LNCaP clone FGC (cell line): ENCODE measurements at regions not wholly inside any gene's neighbourhood (a gene's known extent, or its start where the extent isn't known, plus 50 kb on each side); places are given as distances from the start of the nearest gene placed in this dataset.

Source experiments
- DNase-seq: peaks from one replicate; pipeline ENCODE4 v3.0.0-alpha.2; 2011; ENCODE audit warnings: low read depth
- H3K4me3 ChIP-seq: 2 replicates; pipeline ENCODE4 v1.5.1; 2011; ENCODE audit warnings: mild to moderate bottlenecking, low read depth, low read length, control low read depth
- CTCF ChIP-seq: IDR thresholded peaks from 2 replicates; pipeline ENCODE4 v1.5.1; 2012; ENCODE audit warnings: mild to moderate bottlenecking; ENCODE audit not compliant: control insufficient read depth, insufficient read depth; ENCODE audit errors: extremely low read depth

GRCh38 chr15:38646716-38647115, 82.1 kb upstream of the RASGRP1 start:
- no peak for TF ChIP-seq CTCF

DNA sequence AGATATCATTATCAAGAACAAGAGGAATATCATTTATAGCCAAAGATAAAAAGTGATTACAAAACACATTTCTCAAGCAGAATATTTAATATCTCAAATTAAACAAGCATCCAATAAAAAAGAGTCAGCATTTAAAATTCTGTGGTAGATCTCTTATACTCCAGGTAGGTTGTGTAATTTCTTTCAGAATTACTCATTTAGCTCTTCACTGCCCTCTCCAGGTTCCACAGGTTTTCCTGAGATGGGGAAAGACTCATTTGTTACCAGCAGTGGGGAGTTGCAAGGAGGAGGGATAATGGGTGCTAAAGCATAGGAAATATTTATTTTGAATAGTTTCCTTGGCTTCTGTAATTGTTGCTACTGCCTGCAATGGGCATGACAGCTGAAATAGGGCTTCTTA, 83.1 kb upstream of the RASGRP1 start:
- peak; percentile 65 for TF ChIP-seq CTCF
- no peak for DNase-seq
- no peak overlapping the region for H3K4me3 ChIP-seq

More at GRCh38 chr15:38646716-38647115, 82.1 kb upstream of the RASGRP1 start:
- no peak for DNase-seq
- no peak overlapping the region for H3K4me3 ChIP-seq

DNA sequence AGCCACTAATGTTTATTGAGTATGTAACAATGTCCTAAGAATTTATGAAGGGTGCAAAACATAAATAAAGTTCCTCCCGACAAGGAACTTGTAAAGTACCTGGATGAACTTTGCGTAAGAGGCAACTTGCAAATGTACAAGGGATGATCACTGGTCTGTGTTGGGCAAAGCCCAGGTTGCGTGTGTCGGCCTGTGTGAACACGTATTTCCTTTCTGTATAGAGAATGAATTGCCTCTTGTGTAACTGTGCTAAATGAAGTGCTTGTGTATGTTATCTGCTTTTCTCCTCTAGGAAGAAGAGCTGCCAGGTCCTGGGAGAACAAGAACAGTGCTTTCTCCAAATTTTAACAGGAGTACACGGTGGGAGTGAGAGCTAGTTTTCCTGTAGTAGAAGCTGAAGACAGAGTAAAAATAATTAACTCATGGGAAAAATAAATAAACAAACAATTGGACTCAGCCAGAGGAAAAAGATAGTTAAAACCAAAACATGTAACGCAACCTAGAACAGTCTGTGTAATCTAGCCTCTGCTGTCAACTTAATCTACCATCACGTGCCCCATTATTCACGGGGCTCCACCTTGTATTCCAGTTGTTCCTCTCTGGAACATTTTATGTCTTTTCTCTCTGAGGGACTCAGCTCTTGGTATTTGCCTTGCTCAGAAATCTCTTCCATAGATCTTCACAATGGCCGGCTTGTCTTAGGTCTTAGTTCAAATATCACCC, 83.7 kb upstream of the RASGRP1 start:
- no peak for TF ChIP-seq CTCF
- DNase-seq: no peak
- H3K4me3 ChIP-seq: no peak overlapping the region

- TF ChIP-seq CTCF: no peak
- no peak overlapping the region for H3K4me3 ChIP-seq
- DNase-seq: no peak
Observed at GRCh38 chr15:38650384-38650783, 85.8 kb upstream of the RASGRP1 start.

GRCh38 chr15:38650936-38651327, 86.3 kb upstream of the RASGRP1 start:
- no peak overlapping the region for H3K4me3 ChIP-seq
- TF ChIP-seq CTCF: no peak
- no peak for DNase-seq

GRCh38 chr15:38651328-38652038, 86.9 kb upstream of the RASGRP1 start:
- H3K4me3 ChIP-seq: no peak overlapping the region
- DNase-seq: no peak
- TF ChIP-seq CTCF: no peak
